GM19328 (cell line): ENCODE measurements at regions not wholly inside any gene's neighbourhood (a gene's known extent, or its start where the extent isn't known, plus 50 kb on each side); places are given as distances from the start of the nearest gene placed in this dataset.

Experiments used
- ATAC-seq: cut with Tn5 transposase; IDR thresholded peaks from one replicate; pipeline ENCODE4 v1.9.1; 2021; ENCODE audit warnings: mild to moderate bottlenecking, moderate library complexity; ENCODE audit not compliant: unreplicated experiment

- ATAC-seq, result no peak
Measured at GRCh38 chr2:228866044-228866443, 405.0 kb downstream of the PID1 start.

DNA sequence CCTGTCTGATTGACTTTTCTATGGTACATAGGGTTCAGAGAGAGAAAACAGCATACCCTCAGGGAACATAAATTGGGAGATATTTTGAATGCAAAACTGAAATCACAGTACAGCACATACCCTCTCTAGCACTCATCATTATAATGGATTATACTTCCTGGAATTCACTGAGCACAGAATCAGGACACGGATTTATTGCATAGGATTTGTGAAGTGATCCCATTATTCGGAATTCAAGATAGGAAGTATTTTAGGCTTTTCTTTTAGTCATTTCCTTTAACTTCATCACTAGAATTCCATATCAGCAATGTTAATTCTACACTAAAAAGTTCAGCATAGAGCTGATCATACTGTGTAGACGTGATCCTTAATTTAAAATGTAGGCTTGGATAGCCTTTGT is 407.0 kb downstream of the PID1 start:
- ATAC-seq, result no peak

GRCh38 chr2:228860601-228861285 is 410.3 kb downstream of the PID1 start:
- no peak for ATAC-seq

GRCh38 chr2:228853151-228853550 is 417.9 kb downstream of the PID1 start:
- ATAC-seq, result no peak

GRCh38 chr2:228848638-228849037 is 422.4 kb downstream of the PID1 start:
- ATAC-seq, result no peak

GRCh38 chr2:228847684-228848083 is 423.4 kb downstream of the PID1 start:
- ATAC-seq, result no peak

GRCh38 chr2:228846161-228846560 is 424.9 kb downstream of the PID1 start:
- no peak for ATAC-seq

- no peak for ATAC-seq
Measured at GRCh38 chr2:228845162-228845925, 425.7 kb downstream of the PID1 start.

GRCh38 chr2:228841877-228842276 is 429.2 kb downstream of the PID1 start:
- no peak for ATAC-seq

DNA sequence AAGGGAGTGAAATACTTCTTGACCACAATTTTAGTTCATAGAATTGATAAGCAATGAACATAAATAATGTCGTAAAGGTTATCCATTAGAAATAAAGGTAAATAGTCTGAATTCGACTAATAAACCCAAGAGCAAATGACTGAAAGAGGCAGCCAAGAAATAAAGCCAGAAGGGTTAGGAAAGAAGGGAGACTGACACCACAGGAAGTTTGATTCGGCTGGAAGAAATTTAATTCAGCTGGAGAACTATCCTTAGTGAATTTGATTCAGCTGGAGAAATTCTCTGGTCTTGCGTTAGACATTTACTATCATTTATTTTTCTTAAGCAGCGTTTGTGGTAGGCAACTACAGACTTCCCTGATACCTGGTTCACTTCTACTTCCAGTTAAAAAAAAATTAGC is 429.6 kb downstream of the PID1 start:
- no peak for ATAC-seq

DNA sequence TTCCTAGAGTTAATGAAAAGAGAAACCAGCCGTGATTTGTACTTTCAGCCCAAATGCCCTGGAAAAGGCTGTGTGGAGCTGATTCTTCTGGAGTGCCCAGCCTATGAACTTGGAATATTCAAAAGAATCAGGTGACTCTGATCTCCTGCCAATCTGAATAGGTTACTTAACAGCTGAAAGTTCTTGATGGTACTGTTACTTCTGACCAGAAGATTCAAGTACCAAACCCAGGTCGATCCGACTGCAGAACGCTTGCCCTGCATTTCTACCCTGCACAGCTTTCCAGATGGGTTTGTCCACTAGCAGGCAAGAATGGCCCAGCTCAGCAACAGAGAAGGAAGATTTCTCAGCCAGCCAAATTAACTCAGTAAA is 430.4 kb downstream of the PID1 start:
- ATAC-seq, result no peak

GRCh38 chr2:228840113-228840742 is 430.9 kb downstream of the PID1 start:
- ATAC-seq, result no peak

GRCh38 chr2:228839421-228839876 is 431.6 kb downstream of the PID1 start:
- no peak for ATAC-seq

GRCh38 chr2:228838819-228839218 is 432.3 kb downstream of the PID1 start:
- no peak for ATAC-seq

DNA sequence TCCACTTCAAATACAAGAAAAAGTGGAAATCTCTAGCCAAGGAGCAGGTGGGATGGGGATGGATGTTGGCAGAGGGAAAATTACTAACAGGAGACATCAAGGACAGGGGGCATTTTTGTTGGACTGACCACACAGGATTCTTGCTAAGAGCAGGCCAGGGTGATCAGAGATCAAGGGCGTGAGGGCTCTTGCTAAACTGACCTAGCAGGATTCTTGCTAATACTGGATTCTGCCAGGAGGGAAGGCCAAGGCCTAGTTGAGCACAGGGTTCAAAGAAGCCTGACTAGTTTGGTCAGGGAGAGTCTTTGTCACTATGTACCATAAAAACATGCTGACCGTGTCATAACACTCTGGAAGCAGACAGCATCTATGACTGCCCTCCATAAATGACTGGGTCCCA is 442.7 kb downstream of the PID1 start:
- no peak for ATAC-seq

DNA sequence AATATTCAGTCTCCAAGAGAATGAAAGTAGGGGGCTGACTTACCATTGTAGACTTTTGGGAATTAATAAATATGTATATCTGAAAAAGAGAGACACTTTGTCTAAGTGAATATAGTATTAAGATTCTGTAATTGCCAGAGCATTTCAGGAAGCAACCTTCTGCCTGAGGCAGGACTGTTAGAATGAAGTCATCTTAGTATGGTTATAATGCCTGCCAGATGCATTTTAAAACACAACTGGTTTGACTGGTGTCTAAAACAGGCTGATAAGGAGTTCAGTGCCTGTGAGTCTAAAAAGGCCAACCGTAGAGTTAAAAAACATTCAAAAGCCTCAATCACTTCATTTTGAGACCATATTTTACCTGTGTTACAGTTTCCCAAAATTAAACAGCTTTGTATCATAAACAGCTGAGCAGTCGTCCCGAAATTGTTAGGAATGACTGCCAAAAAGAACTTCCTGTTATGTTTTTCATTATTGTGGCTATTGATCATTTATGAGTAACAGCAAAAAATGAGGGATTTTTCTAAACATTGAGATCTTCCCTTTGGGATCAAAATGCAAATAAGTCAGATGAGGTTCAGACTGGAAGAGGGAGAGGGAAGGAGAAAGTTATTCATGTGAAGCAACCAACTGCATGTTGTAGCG is 443.9 kb downstream of the PID1 start:
- no peak for ATAC-seq

- no peak for ATAC-seq
Measured at GRCh38 chr2:228819701-228820100, 451.4 kb downstream of the PID1 start.

GRCh38 chr2:228802181-228803071 is 468.7 kb downstream of the PID1 start:
- ATAC-seq, result no peak

- no peak for ATAC-seq
Measured at GRCh38 chr2:228801451-228801850, 469.6 kb downstream of the PID1 start.

GRCh38 chr2:228799208-228799588 is 471.9 kb downstream of the PID1 start:
- no peak for ATAC-seq
